GM18873 (cell line): ENCODE measurements at regions not wholly inside any gene's neighbourhood (a gene's known extent, or its start where the extent isn't known, plus 50 kb on each side); places are given as distances from the start of the nearest gene placed in this dataset.
A peak's percentile ranks its signal among the peaks of the same experiment; 100 is the strongest.

Experiments used
- ATAC-seq: cut with Tn5 transposase; IDR thresholded peaks from one replicate; pipeline ENCODE4 v1.9.1; 2021; ENCODE audit warnings: mild to moderate bottlenecking, moderate library complexity, moderate number of reproducible peaks; ENCODE audit not compliant: unreplicated experiment, low FRiP score

GRCh38 chr11:87444993-87445392 lies 407.3 kb downstream of the TMEM135 start:
- no peak for ATAC-seq

- ATAC-seq = no peak
Observed at GRCh38 chr11:87443707-87444106, 406.0 kb downstream of the TMEM135 start.

DNA sequence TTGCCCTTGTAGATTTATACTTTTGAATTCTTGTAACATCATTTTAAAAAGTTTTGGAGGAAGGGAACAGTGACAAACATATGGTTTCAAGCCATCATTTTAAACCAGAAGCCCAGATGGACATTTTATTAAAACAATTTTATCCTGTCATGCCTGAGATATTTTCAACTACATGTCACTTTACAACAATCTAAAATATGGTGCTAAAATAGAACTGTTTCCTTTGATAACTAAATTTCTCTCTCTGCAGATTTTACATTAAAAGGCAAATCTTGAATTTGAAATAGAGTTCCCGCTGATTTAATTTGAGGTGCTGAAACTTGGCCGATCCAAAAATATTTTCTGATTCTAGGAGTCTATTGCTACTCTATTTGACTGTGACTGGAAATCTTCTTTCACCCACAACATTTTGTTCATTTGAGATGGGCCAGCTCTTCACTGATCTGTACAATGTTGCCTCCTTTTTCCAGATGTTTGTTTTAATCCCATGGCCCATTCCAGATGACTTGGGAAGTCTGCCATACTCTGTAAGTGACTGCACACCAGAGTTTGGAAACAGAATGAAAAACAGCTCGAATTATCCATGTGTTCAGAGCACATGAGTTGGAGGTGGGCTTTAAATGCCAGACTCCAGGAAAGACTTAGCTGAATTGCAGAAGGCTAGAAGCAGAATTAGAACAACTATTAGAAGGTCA lies 402.5 kb downstream of the TMEM135 start:
- no peak for ATAC-seq

- no peak for ATAC-seq
Observed at GRCh38 chr11:87438416-87438815, 400.7 kb downstream of the TMEM135 start.

- no peak for ATAC-seq
Observed at GRCh38 chr11:87437844-87438223, 400.1 kb downstream of the TMEM135 start.

- ATAC-seq = no peak
Observed at GRCh38 chr11:87437133-87437843, 399.6 kb downstream of the TMEM135 start.

DNA sequence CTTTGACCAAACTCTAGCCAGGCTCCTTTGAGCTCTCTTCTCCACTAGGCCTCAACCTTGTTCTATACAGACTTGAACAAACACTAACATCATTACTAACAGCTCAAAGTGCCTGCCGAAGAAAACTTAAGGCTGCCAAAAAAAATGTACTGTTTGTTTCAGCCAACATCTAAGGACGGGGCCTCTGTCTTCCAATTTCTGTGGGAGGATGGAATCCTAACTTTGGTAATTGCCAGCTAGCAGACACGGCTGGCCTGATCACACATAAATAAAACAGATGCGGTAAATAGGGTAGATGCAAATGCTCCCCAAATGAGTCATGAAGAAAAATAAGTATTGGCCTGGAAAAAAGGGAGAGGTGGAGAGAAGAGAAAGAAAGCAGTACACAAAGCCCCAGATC lies 394.3 kb downstream of the TMEM135 start:
- no peak for ATAC-seq

- no peak for ATAC-seq
Observed at GRCh38 chr11:87431392-87431791, 393.7 kb downstream of the TMEM135 start.

GRCh38 chr11:87430821-87431220 lies 393.1 kb downstream of the TMEM135 start:
- no peak for ATAC-seq

GRCh38 chr11:87429996-87430395 lies 392.3 kb downstream of the TMEM135 start:
- ATAC-seq = no peak

DNA sequence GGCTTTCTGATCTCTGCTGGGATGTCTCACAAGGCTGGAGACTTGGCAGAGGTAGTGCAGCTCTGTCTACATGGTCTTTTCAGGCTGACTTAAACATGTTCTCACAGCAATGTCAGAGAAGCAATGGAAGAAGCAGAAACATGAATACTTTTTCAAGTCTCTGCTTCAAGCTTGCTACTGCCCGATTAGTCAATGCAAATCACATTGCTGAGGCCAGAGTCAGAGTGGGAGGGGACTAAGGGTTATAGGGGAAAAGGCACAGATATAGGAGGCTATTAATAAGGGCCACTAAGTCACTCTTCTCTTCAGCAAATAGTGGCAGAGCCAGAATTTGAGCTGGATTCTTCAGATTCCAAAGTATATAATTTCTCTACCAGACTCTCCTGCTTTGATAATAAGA lies 390.5 kb downstream of the TMEM135 start:
- ATAC-seq = no peak

- no peak for ATAC-seq
Observed at GRCh38 chr11:87425943-87426342, 388.2 kb downstream of the TMEM135 start.

DNA sequence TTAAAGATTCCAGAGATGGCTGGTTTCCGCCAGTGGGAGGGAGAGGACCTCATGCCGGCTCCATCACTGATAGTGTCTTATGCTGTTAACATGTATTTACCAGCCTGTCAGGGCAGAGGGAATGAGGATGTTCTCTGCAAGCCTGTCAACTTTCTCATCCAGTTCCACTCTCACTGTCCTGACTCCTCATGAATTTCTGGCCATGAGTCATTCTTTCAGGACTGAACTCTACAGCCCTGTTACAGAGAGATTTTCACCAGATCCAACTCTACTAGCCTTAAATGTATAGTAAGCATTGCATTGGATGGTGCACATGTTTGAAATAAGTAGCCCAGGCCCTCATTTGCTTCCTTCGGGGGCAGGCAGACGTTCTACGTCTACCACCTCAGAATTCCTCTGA lies 387.7 kb downstream of the TMEM135 start:
- no peak for ATAC-seq

GRCh38 chr11:87423161-87423560 lies 385.4 kb downstream of the TMEM135 start:
- no peak for ATAC-seq

DNA sequence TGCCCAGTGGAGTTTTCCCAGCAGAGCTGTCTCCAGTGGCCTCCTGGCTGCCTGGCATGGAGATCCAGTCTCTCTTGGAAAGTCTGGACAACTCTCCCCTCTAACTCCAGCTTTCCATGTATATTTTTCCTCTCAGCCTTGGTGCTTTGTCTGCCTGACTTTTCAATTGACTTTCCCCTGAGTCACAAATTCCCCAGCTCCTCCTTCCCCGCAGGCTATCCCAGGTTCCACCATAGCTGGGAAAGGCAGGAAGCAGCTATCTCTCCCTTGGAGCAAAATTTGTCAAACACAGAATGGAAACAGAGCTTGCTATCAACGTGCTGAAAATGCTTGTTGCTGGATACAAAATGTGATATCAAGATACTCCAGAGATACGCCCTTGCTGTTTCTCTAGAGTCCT lies 384.8 kb downstream of the TMEM135 start:
- no peak for ATAC-seq

DNA sequence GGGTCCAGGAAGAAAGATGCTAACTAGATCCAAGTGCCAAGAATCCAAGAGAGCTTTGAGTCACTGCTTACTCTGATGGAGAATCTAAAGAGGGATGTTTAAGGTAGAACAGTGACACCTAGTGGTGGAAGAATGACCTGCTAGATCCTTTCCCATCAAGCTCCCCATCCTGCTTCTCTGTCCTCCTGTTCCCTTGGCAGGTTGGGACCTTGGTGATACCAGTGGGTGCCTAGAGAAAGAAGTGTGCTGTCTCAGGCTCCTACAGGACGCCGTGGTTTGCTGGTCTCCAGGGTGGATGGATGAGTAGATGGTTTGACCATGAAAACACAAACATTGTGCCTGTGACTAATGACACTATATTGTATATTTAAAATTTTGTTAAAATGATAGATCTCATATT lies 383.7 kb downstream of the TMEM135 start:
- peak; percentile 87 for ATAC-seq

DNA sequence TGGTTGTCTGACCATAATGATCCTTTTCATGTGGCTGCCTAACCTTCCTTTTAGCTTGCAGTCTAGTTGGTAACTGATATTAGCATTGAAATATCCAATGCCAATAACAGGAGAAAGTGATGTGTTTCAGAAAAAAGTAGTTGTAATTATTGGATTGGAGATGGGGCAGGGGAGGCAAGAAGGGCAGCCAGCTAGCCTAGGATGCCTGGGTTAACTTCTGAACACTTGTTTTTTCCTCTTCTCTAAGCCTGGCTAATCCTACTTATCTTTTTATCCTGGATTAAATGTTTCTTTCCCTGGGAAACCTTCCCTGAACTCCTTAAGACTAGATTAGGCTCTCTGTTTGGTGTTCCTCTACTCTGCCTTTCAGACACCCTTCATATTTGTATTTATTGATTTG lies 380.2 kb downstream of the TMEM135 start:
- ATAC-seq = no peak

DNA sequence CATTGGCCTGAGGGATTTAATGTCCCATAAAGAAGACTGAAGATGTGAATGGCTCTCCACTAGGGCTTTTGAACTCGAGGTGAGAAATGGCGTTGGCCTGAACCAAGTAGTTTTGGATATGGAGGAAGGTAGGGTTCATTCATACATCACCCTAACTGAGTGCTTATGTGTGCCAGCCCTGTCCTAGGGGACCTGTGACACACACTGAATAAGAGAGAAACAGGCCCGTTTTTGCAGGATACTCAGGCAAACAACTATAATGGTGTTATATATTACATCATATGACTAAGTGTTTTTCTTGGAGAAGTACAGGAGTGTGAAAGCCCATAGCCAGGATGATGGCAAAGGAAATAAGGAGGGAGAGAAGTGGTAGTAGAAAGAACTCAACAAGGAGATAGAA lies 368.1 kb downstream of the TMEM135 start:
- ATAC-seq = no peak

GRCh38 chr11:87405356-87405755 lies 367.6 kb downstream of the TMEM135 start:
- no peak for ATAC-seq

DNA sequence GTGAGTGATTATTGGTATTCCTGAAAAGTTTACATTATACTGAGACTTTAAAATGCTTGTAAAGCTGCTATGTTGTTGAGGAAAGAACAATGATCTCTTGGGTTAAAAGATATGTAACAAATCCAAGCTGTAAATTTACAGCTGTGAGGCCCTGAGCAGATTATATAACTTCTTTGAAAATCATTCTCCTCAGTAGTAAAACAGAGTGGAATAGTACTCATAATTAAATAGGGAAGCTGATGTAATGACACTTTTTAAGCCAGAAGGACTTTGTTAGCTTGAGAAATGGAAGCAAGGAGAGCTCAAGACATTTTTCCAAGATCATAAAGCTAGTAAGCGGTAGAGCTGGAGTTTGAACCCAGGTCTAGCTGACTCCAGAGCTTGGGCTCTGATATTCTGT lies 363.9 kb downstream of the TMEM135 start:
- ATAC-seq = no peak

GRCh38 chr11:87399341-87399740 lies 361.6 kb downstream of the TMEM135 start:
- no peak for ATAC-seq

GRCh38 chr11:87398931-87399330 lies 361.2 kb downstream of the TMEM135 start:
- ATAC-seq = no peak
